CD4-positive, CD25-positive, alpha-beta regulatory T cell (primary cell): ENCODE measurements at regions not wholly inside any gene's neighbourhood (a gene's known extent, or its start where the extent isn't known, plus 50 kb on each side); places are given as distances from the start of the nearest gene placed in this dataset.

ENCODE experiments used
- ATAC-seq, 2 donors: fragments of 150-1000 bp; cut with Tn5 transposase; one replicate each; pipeline ENCODE4 v1.10.0; 2021; ENCODE audit warnings: low read depth in 2 of 2, moderate number of reproducible peaks in 2 of 2, moderate library complexity in 1 of 2
- DNase-seq, 3 donors: peaks; one replicate each; pipeline versions ENCODE4 v3.0.0 to v3.0.0-alpha.2; 2012 to 2022; ENCODE audit warnings: mixed read lengths in 1 of 3
- H3K27ac ChIP-seq: one replicate; pipeline ENCODE4 v1.7.0; 2013; ENCODE audit warnings: mild to moderate bottlenecking, low read length; ENCODE audit not compliant: insufficient read depth, poor library complexity, severe bottlenecking
- H3K27me3 ChIP-seq: one replicate; pipeline ENCODE4 v1.7.0; 2013; ENCODE audit warnings: low read length; ENCODE audit not compliant: control insufficient read depth, insufficient read depth
- H3K36me3 ChIP-seq: one replicate; pipeline ENCODE4 v1.7.0; 2013; ENCODE audit warnings: mild to moderate bottlenecking, low read length, moderate library complexity; ENCODE audit not compliant: control insufficient read depth, insufficient read depth
- H3K4me1 ChIP-seq: 2 replicates; pipeline ENCODE4 v1.7.0; 2013; ENCODE audit warnings: mild to moderate bottlenecking, low read length; ENCODE audit not compliant: insufficient read depth, control insufficient read depth, poor library complexity, severe bottlenecking
- H3K4me3 ChIP-seq: one replicate; pipeline ENCODE4 v1.7.0; 2013; ENCODE audit warnings: low read depth, mild to moderate bottlenecking, low read length, moderate library complexity
- H3K9me3 ChIP-seq, 2 experiments: 1 replicate in 1 of 2; 2 replicates in 1 of 2; pipeline ENCODE4 v1.7.0; 2013; ENCODE audit warnings: low read length in 2 of 2, mild to moderate bottlenecking in 1 of 2, moderate library complexity in 1 of 2; ENCODE audit not compliant: control insufficient read depth in 2 of 2
- H3K27ac Mint-ChIP-seq, 3 donors: one replicate each; pipeline ENCODE4 v1.8.0; 2020 to 2022; ENCODE audit warnings: mild to moderate bottlenecking in 3 of 3, mixed read lengths in 3 of 3, moderate library complexity in 2 of 3
- H3K27me3 Mint-ChIP-seq: one replicate; pipeline ENCODE4 v1.8.0; 2022; ENCODE audit warnings: mild to moderate bottlenecking, mixed read lengths
- H3K36me3 Mint-ChIP-seq: one replicate; pipeline ENCODE4 v1.8.0; 2020; ENCODE audit warnings: mixed read lengths
- H3K4me1 Mint-ChIP-seq, 4 donors: one replicate each; pipeline ENCODE4 v1.8.0; 2020 to 2022; ENCODE audit warnings: mixed read lengths in 4 of 4, mild to moderate bottlenecking in 1 of 4
- H3K4me3 Mint-ChIP-seq, 4 donors: one replicate each; pipeline ENCODE4 v1.8.0; 2020 to 2022; ENCODE audit warnings: mild to moderate bottlenecking in 4 of 4, mixed read lengths in 4 of 4, moderate library complexity in 3 of 4
- H3K9me3 Mint-ChIP-seq, 7 donors: one replicate each; pipeline ENCODE4 v1.8.0; 2020 to 2022; ENCODE audit warnings: mixed read lengths in 7 of 7, mild to moderate bottlenecking in 3 of 7, moderate library complexity in 2 of 7

GRCh38 chr18:25895518-25895917 is 194.9 kb downstream of the SS18 start:
- Histone ChIP-seq H3K9me3 (no peaks in the 10 kb centered on the region), H3K27ac (no peak overlapping the region), H3K27me3 (no peaks in the 10 kb centered on the region), H3K36me3 (no peaks in the 10 kb centered on the region), H3K4me3 (no peak overlapping the region), H3K4me1 (no peaks in the 10 kb centered on the region)
- Mint-ChIP-seq H3K27me3 (peaks cover 13% of the 10 kb centered on the region), H3K27ac (no peak overlapping the region), H3K9me3 (peaks cover 0 to 2% (median under 1%) of the 10 kb centered on the region in 7 donors), H3K4me3 (no peak overlapping the region), H3K36me3 (no peaks in the 10 kb centered on the region), H3K4me1 (no peaks in the 10 kb centered on the region)
- no peak for DNase-seq
- no peak for ATAC-seq

- peaks cover 0 to 5% of the 10 kb centered on the region in 2 experiments for H3K9me3 ChIP-seq
- no peak overlapping the region for H3K27ac ChIP-seq
- Mint-ChIP-seq H3K27ac (no peak overlapping the region), H3K4me1 (no peaks in the 10 kb centered on the region), H3K36me3 (no peaks in the 10 kb centered on the region), H3K4me3 (no peak overlapping the region), H3K27me3 (peaks cover 6% of the 10 kb centered on the region), H3K9me3 (peaks cover 0 to 19% (median 2%) of the 10 kb centered on the region in 7 donors)
- H3K4me3 ChIP-seq, result no peak overlapping the region
- no peaks in the 10 kb centered on the region for H3K36me3 ChIP-seq
- H3K27me3 ChIP-seq, result no peaks in the 10 kb centered on the region
- DNase-seq (no peak), ATAC-seq (no peak)
- no peaks in the 10 kb centered on the region for H3K4me1 ChIP-seq
Observed at GRCh38 chr18:25886283-25886682, 204.1 kb downstream of the SS18 start.

- Mint-ChIP-seq H3K27me3 (peaks cover 9% of the 10 kb centered on the region), H3K36me3 (no peaks in the 10 kb centered on the region), H3K4me3 (no peak overlapping the region), H3K9me3 (peaks cover 0 to 16% (median 2%) of the 10 kb centered on the region in 7 donors), H3K4me1 (no peaks in the 10 kb centered on the region), H3K27ac (no peak overlapping the region)
- Histone ChIP-seq H3K36me3 (no peaks in the 10 kb centered on the region), H3K27ac (no peak overlapping the region), H3K27me3 (no peaks in the 10 kb centered on the region), H3K4me1 (no peaks in the 10 kb centered on the region), H3K4me3 (no peak overlapping the region), H3K9me3 (peaks cover 0 to 5% of the 10 kb centered on the region in 2 experiments)
- ATAC-seq (no peak), DNase-seq (no peak)
Observed at GRCh38 chr18:25883091-25883490, 207.3 kb downstream of the SS18 start.

GRCh38 chr18:25881149-25881548 is 209.3 kb downstream of the SS18 start:
- no peaks in the 10 kb centered on the region for H3K4me1 ChIP-seq
- Mint-ChIP-seq H3K27me3 (peaks cover 4% of the 10 kb centered on the region), H3K4me1 (no peaks in the 10 kb centered on the region), H3K36me3 (no peaks in the 10 kb centered on the region), H3K4me3 (no peak overlapping the region), H3K9me3 (peaks cover 0 to 6% (median 0%) of the 10 kb centered on the region in 7 donors), H3K27ac (peak overlapping the region in 1 of 3 donors; percentile 30)
- H3K4me3 ChIP-seq, result no peak overlapping the region
- H3K9me3 ChIP-seq, result no peaks in the 10 kb centered on the region
- no peak for DNase-seq
- H3K27me3 ChIP-seq, result no peaks in the 10 kb centered on the region
- H3K36me3 ChIP-seq, result no peaks in the 10 kb centered on the region
- ATAC-seq, result no peak
- no peak overlapping the region for H3K27ac ChIP-seq

DNA sequence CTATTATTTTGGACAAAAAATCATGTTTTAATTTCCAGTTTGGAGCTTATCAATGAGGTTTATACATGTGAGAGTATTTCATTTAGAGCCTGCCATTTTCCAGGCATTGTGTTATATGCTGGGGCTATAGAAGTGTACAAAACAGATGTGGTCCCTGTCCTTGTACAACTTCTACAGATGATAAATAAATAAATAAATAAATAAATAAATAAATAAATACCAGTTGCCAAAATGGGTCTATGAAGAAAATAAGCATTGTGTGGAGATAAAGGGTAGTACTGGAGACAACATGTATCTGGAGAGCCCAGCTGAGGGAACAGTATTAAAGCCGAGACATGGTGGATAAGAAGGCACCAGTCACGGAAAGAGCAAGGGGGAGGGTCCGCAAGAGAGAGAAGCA is 210.0 kb downstream of the SS18 start:
- Mint-ChIP-seq H3K27ac (no peak overlapping the region), H3K36me3 (no peaks in the 10 kb centered on the region), H3K27me3 (peaks cover 4% of the 10 kb centered on the region), H3K4me3 (no peak overlapping the region), H3K9me3 (peaks cover 0 to 2% (median 0%) of the 10 kb centered on the region in 7 donors), H3K4me1 (no peaks in the 10 kb centered on the region)
- H3K27ac ChIP-seq, result no peak overlapping the region
- H3K27me3 ChIP-seq, result no peaks in the 10 kb centered on the region
- H3K4me1 ChIP-seq, result no peaks in the 10 kb centered on the region
- H3K36me3 ChIP-seq, result no peaks in the 10 kb centered on the region
- no peaks in the 10 kb centered on the region for H3K9me3 ChIP-seq
- H3K4me3 ChIP-seq, result no peak overlapping the region
- ATAC-seq (no peak), DNase-seq (no peak)

- H3K4me3 Mint-ChIP-seq, result no peak overlapping the region
- H3K27ac Mint-ChIP-seq, result no peak overlapping the region
Observed at GRCh38 chr18:25876330-25876948, 214.0 kb downstream of the SS18 start.

DNA sequence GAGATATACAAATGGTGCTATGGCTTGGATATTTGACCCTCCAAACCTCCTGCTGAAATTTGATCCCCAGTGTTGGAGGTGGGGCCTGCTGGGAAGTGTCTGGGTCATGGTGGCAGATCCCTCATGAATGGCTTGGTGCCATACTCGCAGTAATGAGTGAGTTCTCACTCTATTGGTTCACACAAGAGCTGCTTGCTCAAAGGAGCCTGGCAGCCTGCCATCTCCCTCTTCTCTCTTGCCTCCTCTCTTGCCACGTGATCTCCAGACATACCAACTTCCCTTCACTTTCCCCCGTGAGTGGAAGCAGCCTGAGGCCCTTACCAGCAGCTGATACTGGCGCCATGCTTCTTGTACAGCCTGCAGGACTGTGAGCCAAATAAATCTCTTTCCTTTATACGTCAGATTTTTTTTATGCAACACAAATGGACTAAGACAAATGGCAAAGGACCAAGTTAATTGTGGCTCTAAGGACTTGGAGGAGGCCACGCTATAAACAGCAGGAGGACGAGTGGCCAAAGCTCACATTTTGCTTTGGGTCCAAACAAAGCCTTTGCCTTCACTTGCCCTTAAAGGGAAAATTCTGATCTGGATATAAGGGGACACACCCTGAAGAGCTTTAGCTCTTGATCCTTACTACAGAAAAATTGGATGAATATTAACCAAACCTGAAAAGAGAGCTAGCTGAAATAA is 214.7 kb downstream of the SS18 start:
- Histone ChIP-seq H3K4me3 (no peak overlapping the region), H3K27me3 (no peaks in the 10 kb centered on the region), H3K4me1 (no peaks in the 10 kb centered on the region), H3K9me3 (no peaks in the 10 kb centered on the region), H3K27ac (no peak overlapping the region), H3K36me3 (no peaks in the 10 kb centered on the region)
- peaks cover 0 to 5% (median 0%) of the 10 kb centered on the region in 7 donors for H3K9me3 Mint-ChIP-seq
- no peaks in the 10 kb centered on the region for H3K36me3 Mint-ChIP-seq
- ATAC-seq (no peak), DNase-seq (no peak)
- no peak overlapping the region for H3K27ac Mint-ChIP-seq
- H3K4me1 Mint-ChIP-seq, result no peaks in the 10 kb centered on the region
- H3K27me3 Mint-ChIP-seq, result peaks cover 4% of the 10 kb centered on the region
- H3K4me3 Mint-ChIP-seq, result no peak overlapping the region

More at GRCh38 chr18:25876330-25876948, 214.0 kb downstream of the SS18 start:
- no peaks in the 10 kb centered on the region for H3K36me3 Mint-ChIP-seq
- Histone ChIP-seq H3K4me3 (no peak overlapping the region), H3K27ac (no peak overlapping the region), H3K9me3 (no peaks in the 10 kb centered on the region), H3K36me3 (no peaks in the 10 kb centered on the region), H3K27me3 (no peaks in the 10 kb centered on the region), H3K4me1 (no peaks in the 10 kb centered on the region)
- peaks cover 0 to 5% (median 0%) of the 10 kb centered on the region in 7 donors for H3K9me3 Mint-ChIP-seq
- H3K27me3 Mint-ChIP-seq, result peaks cover 4% of the 10 kb centered on the region
- no peak for DNase-seq
- no peak for ATAC-seq
- no peaks in the 10 kb centered on the region for H3K4me1 Mint-ChIP-seq

DNA sequence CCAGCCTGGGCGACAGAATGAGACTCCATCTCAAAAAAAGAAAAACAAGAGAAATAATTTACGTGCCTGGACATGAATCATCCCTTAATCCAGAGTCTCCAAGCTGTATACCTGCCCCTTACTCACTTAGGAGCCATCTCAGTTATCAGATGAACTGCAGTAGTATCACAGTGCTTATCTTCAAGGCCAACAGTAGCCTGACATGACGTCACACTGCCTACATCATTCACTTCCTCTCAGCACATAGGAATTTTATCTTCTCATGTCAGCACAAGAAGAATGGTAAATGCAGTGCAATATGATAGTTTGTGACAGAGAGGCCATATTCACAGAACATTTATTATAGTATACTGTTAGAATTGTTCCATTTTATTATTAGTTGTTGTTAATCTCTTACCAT is 216.6 kb downstream of the SS18 start:
- DNase-seq (no peak), ATAC-seq (no peak)
- no peak overlapping the region for H3K4me3 ChIP-seq
- H3K4me1 ChIP-seq, result no peaks in the 10 kb centered on the region
- Mint-ChIP-seq H3K4me3 (no peak overlapping the region), H3K36me3 (no peaks in the 10 kb centered on the region), H3K4me1 (no peaks in the 10 kb centered on the region), H3K27me3 (peaks cover 4% of the 10 kb centered on the region), H3K9me3 (peaks cover 0 to 5% (median 0%) of the 10 kb centered on the region in 7 donors), H3K27ac (no peak overlapping the region)
- no peaks in the 10 kb centered on the region for H3K9me3 ChIP-seq
- H3K27ac ChIP-seq, result no peak overlapping the region
- H3K36me3 ChIP-seq, result no peaks in the 10 kb centered on the region
- H3K27me3 ChIP-seq, result no peaks in the 10 kb centered on the region
